Suprapubic skin (tissue), 4 donors: ENCODE measurements at regions not wholly inside any gene's neighbourhood (a gene's known extent, or its start where the extent isn't known, plus 50 kb on each side); places are given as distances from the start of the nearest gene placed in this dataset.

Source experiments
- DNase-seq, 2 donors: peaks; one replicate each; pipeline ENCODE4 v3.0.0-alpha.2; 2019; ENCODE audit warnings: low spot score in 2 of 2
- H3K27ac ChIP-seq: fragments of 200-600 bp; sonication (generic); one replicate; pipeline ENCODE4 v1.5.1; 2019
- H3K27me3 ChIP-seq: fragments of 200-600 bp; sonication (generic); one replicate; pipeline ENCODE4 v1.5.1; 2019
- H3K36me3 ChIP-seq: fragments of 200-600 bp; sonication (generic); one replicate; pipeline ENCODE4 v1.5.1; 2019
- H3K4me1 ChIP-seq: fragments of 200-600 bp; sonication (generic); one replicate; pipeline ENCODE4 v1.5.1; 2019
- H3K4me3 ChIP-seq: fragments of 200-600 bp; sonication (generic); one replicate; pipeline ENCODE4 v1.5.1; 2019; ENCODE audit warnings: mild to moderate bottlenecking
- H3K9me3 ChIP-seq: fragments of 200-600 bp; sonication (generic); one replicate; pipeline ENCODE4 v1.5.1; 2019
- CTCF ChIP-seq, 2 donors: fragments of 200-600 bp in 1 of 2; fragments of 450-650 bp in 1 of 2; sonication (generic) in 1 of 2; IDR thresholded peaks; one replicate each; pipeline ENCODE4 v1.5.1; 2016 to 2019; ENCODE audit warnings: antibody characterized with exemption in 2 of 2, mild to moderate bottlenecking in 1 of 2, moderate library complexity in 1 of 2
- EP300 ChIP-seq: sonication (generic); formaldehyde crosslinking; IDR thresholded peaks from one replicate; pipeline ENCODE4 v1.6.1; 2017; ENCODE audit warnings: antibody characterized with exemption
- POLR2A ChIP-seq, 2 donors: fragments of 450-650 bp; IDR thresholded peaks; one replicate each; pipeline ENCODE4 v1.6.1; 2017; ENCODE audit warnings: antibody characterized with exemption in 2 of 2, mild to moderate bottlenecking in 2 of 2, moderate library complexity in 2 of 2
- POLR2AphosphoS5 ChIP-seq, 3 donors: sonication (generic); formaldehyde crosslinking; IDR thresholded peaks; one replicate each; pipeline ENCODE4 v1.6.1; 2017; ENCODE audit warnings: antibody characterized with exemption in 3 of 3
- WGBS: methylation state at CpG from one replicate; pipeline ENCODE4 v1.1.5; 2018; 5-methylcytosine and 5-hydroxymethylcytosine counted together

- DNase-seq = no peak
- 84% methylated on average over 1 of the region's 1 CpG for WGBS
Measured at GRCh38 chr12:58775396-58775795, 144.9 kb downstream of the LRIG3 start.

GRCh38 chr12:58776144-58776543, 144.2 kb downstream of the LRIG3 start:
- TF ChIP-seq EP300 (no peak), CTCF (IDR thresholded peaks at IDR 0.05) (no peak), POLR2AphosphoS5 (IDR thresholded peaks at IDR 0.05) (no peak), POLR2A (IDR thresholded peaks at IDR 0.05) (no peak)
- Histone ChIP-seq H3K27me3 (no peaks in the 10 kb centered on the region), H3K9me3 (no peaks in the 10 kb centered on the region), H3K27ac (no peak overlapping the region), H3K4me3 (no peak overlapping the region), H3K4me1 (no peaks in the 10 kb centered on the region), H3K36me3 (no peaks in the 10 kb centered on the region)
- DNase-seq = no peak

More at GRCh38 chr12:58775396-58775795, 144.9 kb downstream of the LRIG3 start:
- TF ChIP-seq CTCF (IDR thresholded peaks at IDR 0.05) (no peak), EP300 (no peak), POLR2AphosphoS5 (IDR thresholded peaks at IDR 0.05) (no peak), POLR2A (IDR thresholded peaks at IDR 0.05) (no peak)
- H3K36me3 ChIP-seq = no peaks in the 10 kb centered on the region
- H3K4me3 ChIP-seq = no peak overlapping the region
- no peaks in the 10 kb centered on the region for H3K27me3 ChIP-seq
- no peaks in the 10 kb centered on the region for H3K4me1 ChIP-seq
- no peaks in the 10 kb centered on the region for H3K9me3 ChIP-seq
- no peak overlapping the region for H3K27ac ChIP-seq

- Histone ChIP-seq H3K9me3 (no peaks in the 10 kb centered on the region), H3K4me3 (no peak overlapping the region), H3K27me3 (no peaks in the 10 kb centered on the region), H3K4me1 (no peaks in the 10 kb centered on the region), H3K27ac (no peak overlapping the region), H3K36me3 (no peaks in the 10 kb centered on the region)
- TF ChIP-seq EP300 = no peak
- no peak for TF ChIP-seq POLR2AphosphoS5 (IDR thresholded peaks at IDR 0.05)
- TF ChIP-seq CTCF (IDR thresholded peaks at IDR 0.05) = no peak
- TF ChIP-seq POLR2A (IDR thresholded peaks at IDR 0.05) = no peak
- no peak for DNase-seq
Measured at GRCh38 chr12:58777815-58778214, 142.5 kb downstream of the LRIG3 start.

- no peak for TF ChIP-seq POLR2A (IDR thresholded peaks at IDR 0.05)
- no peak for TF ChIP-seq POLR2AphosphoS5 (IDR thresholded peaks at IDR 0.05)
- TF ChIP-seq EP300 = no peak
- no peak for TF ChIP-seq CTCF (IDR thresholded peaks at IDR 0.05)
- 85% methylated on average over 5 of the region's 5 CpGs for WGBS
Measured at GRCh38 chr12:58781609-58782008, 138.7 kb downstream of the LRIG3 start.

GRCh38 chr12:58787021-58787760, 133.1 kb downstream of the LRIG3 start:
- Histone ChIP-seq H3K4me1 (no peaks in the 10 kb centered on the region), H3K4me3 (no peak overlapping the region), H3K27ac (no peak overlapping the region), H3K9me3 (no peaks in the 10 kb centered on the region), H3K27me3 (no peaks in the 10 kb centered on the region), H3K36me3 (no peaks in the 10 kb centered on the region)
- 87% methylated on average over 4 of the region's 4 CpGs for WGBS
- TF ChIP-seq POLR2A (IDR thresholded peaks at IDR 0.05) (no peak), EP300 (no peak), CTCF (IDR thresholded peaks at IDR 0.05) (no peak), POLR2AphosphoS5 (IDR thresholded peaks at IDR 0.05) (no peak)
- DNase-seq = no peak

More at GRCh38 chr12:58781609-58782008, 138.7 kb downstream of the LRIG3 start:
- no peaks in the 10 kb centered on the region for H3K9me3 ChIP-seq
- no peak overlapping the region for H3K27ac ChIP-seq
- no peaks in the 10 kb centered on the region for H3K4me1 ChIP-seq
- H3K4me3 ChIP-seq = no peak overlapping the region
- no peaks in the 10 kb centered on the region for H3K27me3 ChIP-seq
- DNase-seq = no peak
- H3K36me3 ChIP-seq = no peaks in the 10 kb centered on the region
